GM23338 (cell line): ENCODE measurements at regions not wholly inside any gene's neighbourhood (a gene's known extent, or its start where the extent isn't known, plus 50 kb on each side); places are given as distances from the start of the nearest gene placed in this dataset.
"Not testable (repeated sequence)": the region's sequence is repeated elsewhere in the genome, so short reads cannot be mapped to it uniquely, and the experiment has no call there.

Experiments used
- ATAC-seq: fragments of 200-7000 bp; cut with Tn5 transposase; 3 replicates; pipeline ENCODE4 v1.9.1; 2020
- DNase-seq: peaks from one replicate; pipeline ENCODE4 v3.0.0-alpha.2; 2015; ENCODE audit warnings: low spot score
- H2AFZ ChIP-seq: fragments of 200-600 bp; sonication (generic); 2 replicates; pipeline ENCODE4 v1.8.0; 2016; ENCODE audit warnings: antibody characterized with exemption, mild to moderate bottlenecking, moderate library complexity
- H3F3A ChIP-seq: fragments of 200-600 bp; sonication (generic); replicated peaks from 2 replicates; pipeline ENCODE4 v1.8.0; 2017; ENCODE audit warnings: antibody characterized with exemption, mixed run types, low read depth
- H3K27ac ChIP-seq: fragments of 200-600 bp; sonication (generic); 2 replicates; pipeline ENCODE4 v1.6.1; 2016; ENCODE audit warnings: low read depth
- H3K27me3 ChIP-seq: fragments of 200-600 bp; sonication (generic); 2 replicates; pipeline ENCODE4 v1.8.0; 2016; ENCODE audit warnings: mild to moderate bottlenecking, mixed run types, moderate library complexity; ENCODE audit not compliant: insufficient read depth
- H3K36me3 ChIP-seq: fragments of 200-600 bp; sonication (generic); 2 replicates; pipeline ENCODE4 v1.8.0; 2016; ENCODE audit warnings: mild to moderate bottlenecking; ENCODE audit not compliant: insufficient read depth
- H3K4me1 ChIP-seq: fragments of 200-600 bp; sonication (generic); 2 replicates; pipeline ENCODE4 v1.8.0; 2016; ENCODE audit warnings: mild to moderate bottlenecking, moderate library complexity; ENCODE audit not compliant: insufficient read depth
- H3K4me2 ChIP-seq: fragments of 200-600 bp; sonication (generic); 2 replicates; pipeline ENCODE4 v1.7.1; 2017; ENCODE audit warnings: mixed run types
- H3K4me3 ChIP-seq: fragments of 200-600 bp; sonication (generic); 2 replicates; pipeline ENCODE4 v1.6.1; 2016; ENCODE audit warnings: mixed run types
- H3K79me2 ChIP-seq: fragments of 200-600 bp; sonication (generic); replicated peaks from 2 replicates; pipeline ENCODE4 v1.8.0; 2017; ENCODE audit warnings: mild to moderate bottlenecking; ENCODE audit not compliant: insufficient read depth
- H3K9me2 ChIP-seq: fragments of 200-600 bp; sonication (generic); 2 replicates; pipeline ENCODE4 v1.8.0; 2017; ENCODE audit not compliant: insufficient read depth
- H4K20me1 ChIP-seq: fragments of 200-600 bp; sonication (generic); replicated peaks from 2 replicates; pipeline ENCODE4 v1.8.0; 2017; ENCODE audit warnings: mild to moderate bottlenecking; ENCODE audit not compliant: insufficient read depth
- H3K27ac Mint-ChIP-seq: 2 replicates; pipeline ENCODE4 v1.8.0; 2020; ENCODE audit warnings: inconsistent platforms, mild to moderate bottlenecking, moderate library complexity, mixed read lengths
- H3K27me3 Mint-ChIP-seq: 3 replicates; pipeline ENCODE4 v1.8.0; 2022; ENCODE audit warnings: low read depth, mild to moderate bottlenecking, moderate library complexity, mixed read lengths, inconsistent platforms; ENCODE audit not compliant: insufficient read depth, poor library complexity
- H3K36me3 Mint-ChIP-seq: 3 replicates; pipeline ENCODE4 v1.8.0; 2021; ENCODE audit warnings: low read depth, mild to moderate bottlenecking, inconsistent platforms, moderate library complexity, mixed read lengths
- H3K4me1 Mint-ChIP-seq: 3 replicates; pipeline ENCODE4 v1.8.0; 2020; ENCODE audit warnings: mild to moderate bottlenecking, inconsistent platforms, mixed read lengths
- H3K4me3 Mint-ChIP-seq: 3 replicates; pipeline ENCODE4 v1.8.0; 2021; ENCODE audit warnings: moderate library complexity, mild to moderate bottlenecking, inconsistent platforms, mixed read lengths
- H3K9me3 Mint-ChIP-seq: 3 replicates; pipeline ENCODE4 v1.8.0; 2020; ENCODE audit warnings: moderate library complexity, mild to moderate bottlenecking, inconsistent platforms, mixed read lengths
- CREB1 ChIP-seq: fragments of 250-450 bp; sonication (Bioruptor Pico); IDR thresholded peaks from 2 replicates; pipeline ENCODE4 v1.5.0; 2020; ENCODE audit warnings: low read depth, mild to moderate bottlenecking, moderate library complexity
- EZH2 ChIP-seq: fragments of 200-600 bp; sonication (generic); IDR thresholded peaks from one replicate; pipeline ENCODE4 v1.8.0; 2017; ENCODE audit warnings: antibody characterized with exemption, mild to moderate bottlenecking, low read depth; ENCODE audit not compliant: unreplicated experiment
- EZH2phosphoT487 ChIP-seq: fragments of 200-600 bp; sonication (generic); IDR thresholded peaks from one replicate; pipeline ENCODE4 v1.8.1; 2018; ENCODE audit warnings: antibody characterized with exemption; ENCODE audit not compliant: unreplicated experiment
- JUNB ChIP-seq: IDR thresholded peaks from one replicate; pipeline ENCODE4 v1.6.1; 2016; ENCODE audit warnings: antibody characterized with exemption; ENCODE audit not compliant: unreplicated experiment
- NANOG ChIP-seq: IDR thresholded peaks from 2 replicates; pipeline ENCODE4 v1.6.1; 2016; ENCODE audit warnings: antibody characterized with exemption, borderline replicate concordance
- POLR2AphosphoS5 ChIP-seq: IDR thresholded peaks from 2 replicates; pipeline ENCODE4 v1.6.1; 2016; ENCODE audit warnings: antibody characterized with exemption, low read depth
- STAT1 ChIP-seq: IDR thresholded peaks from one replicate; pipeline ENCODE4 v1.6.1; 2016; ENCODE audit warnings: antibody characterized with exemption; ENCODE audit not compliant: unreplicated experiment
- ZNF114 ChIP-seq: fragments of 250-450 bp; sonication (Bioruptor Pico); IDR thresholded peaks from 2 replicates; pipeline ENCODE4 v1.5.0; 2020; ENCODE audit warnings: mild to moderate bottlenecking, moderate library complexity
- ZNF331 ChIP-seq: fragments of 250-450 bp; sonication (Bioruptor Pico); IDR thresholded peaks from 2 replicates; pipeline ENCODE4 v1.5.0; 2020; ENCODE audit warnings: low read depth, mild to moderate bottlenecking, moderate library complexity
- TF ChIP-seq, protein P1 (sequence below): IDR thresholded peaks from 2 replicates; pipeline ENCODE4 v1.6.1; 2016; ENCODE audit warnings: antibody characterized with exemption
- TF ChIP-seq, protein P2 (sequence below): fragments of 250-450 bp; sonication (Bioruptor Pico); IDR thresholded peaks from 2 replicates; pipeline ENCODE4 v1.5.0; 2020; ENCODE audit warnings: mild to moderate bottlenecking, moderate library complexity
- TF ChIP-seq, protein P3 (sequence below), 2 experiments: fragments of 200-600 bp in 1 of 2; sonication (generic) in 1 of 2; conservative IDR thresholded peaks; 2 replicates each; pipeline versions ENCODE4 v1.5.1 to v1.6.1; 2016 to 2017; ENCODE audit warnings: antibody characterized with exemption in 2 of 2, low read depth in 2 of 2, mild to moderate bottlenecking in 2 of 2, moderate library complexity in 1 of 2

DNA sequence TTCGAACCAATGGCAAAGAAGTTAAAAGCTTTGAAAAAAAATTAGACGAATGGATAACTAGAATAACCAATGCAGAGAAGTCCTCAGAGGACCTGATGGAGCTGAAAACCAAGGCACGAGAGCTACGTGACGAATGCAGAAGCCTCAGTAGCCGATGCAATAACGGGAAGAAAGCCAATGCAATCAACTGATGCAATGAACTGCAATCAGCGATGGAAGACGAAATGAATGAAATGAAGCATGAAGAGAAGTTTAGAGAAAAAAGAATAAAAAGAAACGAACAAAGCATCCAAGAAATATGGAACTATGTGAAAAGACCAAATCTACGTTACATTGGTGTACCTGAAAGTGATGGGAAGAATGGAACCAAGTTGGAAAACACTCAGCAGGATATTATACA is 52.6 kb upstream of the MRPS30 start:
- not testable (repeated sequence) for H3K27me3 Mint-ChIP-seq, H3K27ac Mint-ChIP-seq, H3K4me1 Mint-ChIP-seq

DNA sequence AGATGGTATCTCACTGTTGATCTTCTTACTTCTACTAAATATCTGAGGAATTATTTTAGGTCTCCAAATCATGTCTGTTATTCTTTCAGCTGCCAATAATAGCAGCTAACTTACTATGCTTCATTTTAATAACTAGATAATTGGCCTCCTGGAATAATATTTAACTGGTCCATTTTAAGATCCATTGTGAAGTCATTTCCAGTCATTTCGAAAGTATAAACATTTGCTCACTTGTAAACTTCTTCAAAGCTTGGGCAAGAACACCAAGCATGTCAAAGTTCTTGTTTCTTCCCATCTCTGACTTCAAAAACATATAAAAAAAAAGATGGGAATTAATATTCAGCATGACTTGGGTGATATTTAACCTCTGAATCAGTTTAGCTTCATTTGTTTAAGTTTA is 61.4 kb upstream of the MRPS30 start:
- no peak overlapping the region for H3K4me3 ChIP-seq
- no peaks in the 10 kb centered on the region for H3K27me3 Mint-ChIP-seq
- H4K20me1 ChIP-seq: no peaks in the 10 kb centered on the region
- H3K9me2 ChIP-seq: no peaks in the 10 kb centered on the region
- no peaks in the 10 kb centered on the region for H3K36me3 ChIP-seq
- DNase-seq (no peak), ATAC-seq (no peak)
- H3F3A ChIP-seq: no peaks in the 10 kb centered on the region
- no peak overlapping the region for H3K27ac Mint-ChIP-seq
- H3K4me3 Mint-ChIP-seq: no peak overlapping the region
- no peak overlapping the region for H2AFZ ChIP-seq
- H3K4me2 ChIP-seq: no peak overlapping the region
- no peaks in the 10 kb centered on the region for H3K27me3 ChIP-seq
- no peak overlapping the region for H3K27ac ChIP-seq
- H3K79me2 ChIP-seq: no peaks in the 10 kb centered on the region
- no peaks in the 10 kb centered on the region for H3K9me3 Mint-ChIP-seq
- peaks cover 3% of the 10 kb centered on the region; the same call in 2 of the 3 replicates for H3K4me1 Mint-ChIP-seq
- no peaks in the 10 kb centered on the region for H3K4me1 ChIP-seq
- no peaks in the 10 kb centered on the region for H3K36me3 Mint-ChIP-seq
- no peak for TF ChIP-seq ZNF331
- TF ChIP-seq EZH2: no peak
- no peak for TF ChIP-seq NANOG
- TF ChIP-seq ZNF114 (CRISPR knock-in tag): no peak
- TF ChIP-seq, protein P1, sequence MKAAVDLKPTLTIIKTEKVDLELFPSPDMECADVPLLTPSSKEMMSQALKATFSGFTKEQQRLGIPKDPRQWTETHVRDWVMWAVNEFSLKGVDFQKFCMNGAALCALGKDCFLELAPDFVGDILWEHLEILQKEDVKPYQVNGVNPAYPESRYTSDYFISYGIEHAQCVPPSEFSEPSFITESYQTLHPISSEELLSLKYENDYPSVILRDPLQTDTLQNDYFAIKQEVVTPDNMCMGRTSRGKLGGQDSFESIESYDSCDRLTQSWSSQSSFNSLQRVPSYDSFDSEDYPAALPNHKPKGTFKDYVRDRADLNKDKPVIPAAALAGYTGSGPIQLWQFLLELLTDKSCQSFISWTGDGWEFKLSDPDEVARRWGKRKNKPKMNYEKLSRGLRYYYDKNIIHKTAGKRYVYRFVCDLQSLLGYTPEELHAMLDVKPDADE: no peak
- TF ChIP-seq, protein P2, sequence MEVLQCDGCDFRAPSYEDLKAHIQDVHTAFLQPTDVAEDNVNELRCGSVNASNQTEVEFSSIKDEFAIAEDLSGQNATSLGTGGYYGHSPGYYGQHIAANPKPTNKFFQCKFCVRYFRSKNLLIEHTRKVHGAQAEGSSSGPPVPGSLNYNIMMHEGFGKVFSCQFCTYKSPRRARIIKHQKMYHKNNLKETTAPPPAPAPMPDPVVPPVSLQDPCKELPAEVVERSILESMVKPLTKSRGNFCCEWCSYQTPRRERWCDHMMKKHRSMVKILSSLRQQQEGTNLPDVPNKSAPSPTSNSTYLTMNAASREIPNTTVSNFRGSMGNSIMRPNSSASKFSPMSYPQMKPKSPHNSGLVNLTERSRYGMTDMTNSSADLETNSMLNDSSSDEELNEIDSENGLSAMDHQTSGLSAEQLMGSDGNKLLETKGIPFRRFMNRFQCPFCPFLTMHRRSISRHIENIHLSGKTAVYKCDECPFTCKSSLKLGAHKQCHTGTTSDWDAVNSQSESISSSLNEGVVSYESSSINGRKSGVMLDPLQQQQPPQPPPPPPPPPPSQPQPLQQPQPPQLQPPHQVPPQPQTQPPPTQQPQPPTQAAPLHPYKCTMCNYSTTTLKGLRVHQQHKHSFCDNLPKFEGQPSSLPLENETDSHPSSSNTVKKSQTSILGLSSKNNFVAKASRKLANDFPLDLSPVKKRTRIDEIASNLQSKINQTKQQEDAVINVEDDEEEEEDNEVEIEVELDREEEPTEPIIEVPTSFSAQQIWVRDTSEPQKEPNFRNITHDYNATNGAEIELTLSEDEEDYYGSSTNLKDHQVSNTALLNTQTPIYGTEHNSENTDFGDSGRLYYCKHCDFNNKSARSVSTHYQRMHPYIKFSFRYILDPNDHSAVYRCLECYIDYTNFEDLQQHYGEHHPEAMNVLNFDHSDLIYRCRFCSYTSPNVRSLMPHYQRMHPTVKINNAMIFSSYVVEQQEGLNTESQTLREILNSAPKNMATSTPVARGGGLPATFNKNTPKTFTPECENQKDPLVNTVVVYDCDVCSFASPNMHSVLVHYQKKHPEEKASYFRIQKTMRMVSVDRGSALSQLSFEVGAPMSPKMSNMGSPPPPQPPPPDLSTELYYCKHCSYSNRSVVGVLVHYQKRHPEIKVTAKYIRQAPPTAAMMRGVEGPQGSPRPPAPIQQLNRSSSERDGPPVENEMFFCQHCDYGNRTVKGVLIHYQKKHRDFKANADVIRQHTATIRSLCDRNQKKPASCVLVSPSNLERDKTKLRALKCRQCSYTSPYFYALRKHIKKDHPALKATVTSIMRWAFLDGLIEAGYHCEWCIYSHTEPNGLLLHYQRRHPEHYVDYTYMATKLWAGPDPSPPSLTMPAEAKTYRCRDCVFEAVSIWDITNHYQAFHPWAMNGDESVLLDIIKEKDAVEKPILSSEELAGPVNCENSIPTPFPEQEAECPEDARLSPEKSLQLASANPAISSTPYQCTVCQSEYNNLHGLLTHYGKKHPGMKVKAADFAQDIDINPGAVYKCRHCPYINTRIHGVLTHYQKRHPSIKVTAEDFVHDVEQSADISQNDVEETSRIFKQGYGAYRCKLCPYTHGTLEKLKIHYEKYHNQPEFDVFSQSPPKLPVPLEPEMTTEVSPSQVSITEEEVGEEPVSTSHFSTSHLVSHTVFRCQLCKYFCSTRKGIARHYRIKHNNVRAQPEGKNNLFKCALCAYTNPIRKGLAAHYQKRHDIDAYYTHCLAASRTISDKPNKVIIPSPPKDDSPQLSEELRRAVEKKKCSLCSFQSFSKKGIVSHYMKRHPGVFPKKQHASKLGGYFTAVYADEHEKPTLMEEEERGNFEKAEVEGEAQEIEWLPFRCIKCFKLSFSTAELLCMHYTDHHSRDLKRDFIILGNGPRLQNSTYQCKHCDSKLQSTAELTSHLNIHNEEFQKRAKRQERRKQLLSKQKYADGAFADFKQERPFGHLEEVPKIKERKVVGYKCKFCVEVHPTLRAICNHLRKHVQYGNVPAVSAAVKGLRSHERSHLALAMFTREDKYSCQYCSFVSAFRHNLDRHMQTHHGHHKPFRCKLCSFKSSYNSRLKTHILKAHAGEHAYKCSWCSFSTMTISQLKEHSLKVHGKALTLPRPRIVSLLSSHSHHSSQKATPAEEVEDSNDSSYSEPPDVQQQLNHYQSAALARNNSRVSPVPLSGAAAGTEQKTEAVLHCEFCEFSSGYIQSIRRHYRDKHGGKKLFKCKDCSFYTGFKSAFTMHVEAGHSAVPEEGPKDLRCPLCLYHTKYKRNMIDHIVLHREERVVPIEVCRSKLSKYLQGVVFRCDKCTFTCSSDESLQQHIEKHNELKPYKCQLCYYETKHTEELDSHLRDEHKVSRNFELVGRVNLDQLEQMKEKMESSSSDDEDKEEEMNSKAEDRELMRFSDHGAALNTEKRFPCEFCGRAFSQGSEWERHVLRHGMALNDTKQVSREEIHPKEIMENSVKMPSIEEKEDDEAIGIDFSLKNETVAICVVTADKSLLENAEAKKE (CRISPR knock-in tag): no peak
- no peak for TF ChIP-seq EZH2phosphoT487
- TF ChIP-seq, protein P3, sequence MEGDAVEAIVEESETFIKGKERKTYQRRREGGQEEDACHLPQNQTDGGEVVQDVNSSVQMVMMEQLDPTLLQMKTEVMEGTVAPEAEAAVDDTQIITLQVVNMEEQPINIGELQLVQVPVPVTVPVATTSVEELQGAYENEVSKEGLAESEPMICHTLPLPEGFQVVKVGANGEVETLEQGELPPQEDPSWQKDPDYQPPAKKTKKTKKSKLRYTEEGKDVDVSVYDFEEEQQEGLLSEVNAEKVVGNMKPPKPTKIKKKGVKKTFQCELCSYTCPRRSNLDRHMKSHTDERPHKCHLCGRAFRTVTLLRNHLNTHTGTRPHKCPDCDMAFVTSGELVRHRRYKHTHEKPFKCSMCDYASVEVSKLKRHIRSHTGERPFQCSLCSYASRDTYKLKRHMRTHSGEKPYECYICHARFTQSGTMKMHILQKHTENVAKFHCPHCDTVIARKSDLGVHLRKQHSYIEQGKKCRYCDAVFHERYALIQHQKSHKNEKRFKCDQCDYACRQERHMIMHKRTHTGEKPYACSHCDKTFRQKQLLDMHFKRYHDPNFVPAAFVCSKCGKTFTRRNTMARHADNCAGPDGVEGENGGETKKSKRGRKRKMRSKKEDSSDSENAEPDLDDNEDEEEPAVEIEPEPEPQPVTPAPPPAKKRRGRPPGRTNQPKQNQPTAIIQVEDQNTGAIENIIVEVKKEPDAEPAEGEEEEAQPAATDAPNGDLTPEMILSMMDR (conservative IDR thresholded peaks at IDR 0.05; ENCODE audit: low read depth in 2 of 2): no peak
- TF ChIP-seq STAT1: no peak
- TF ChIP-seq CREB1: no peak
- no peak for TF ChIP-seq POLR2AphosphoS5
- TF ChIP-seq JUNB: no peak

More for the DNA sequence above, 52.6 kb upstream of the MRPS30 start:
- not testable (repeated sequence) for H2AFZ ChIP-seq, DNase-seq, H3K27ac ChIP-seq, H3K4me3 Mint-ChIP-seq, H3K4me1 ChIP-seq, H3K4me3 ChIP-seq, H3K27me3 ChIP-seq, H3K9me3 Mint-ChIP-seq, H3K9me2 ChIP-seq, H3K36me3 Mint-ChIP-seq, ATAC-seq, H4K20me1 ChIP-seq, H3F3A ChIP-seq, H3K4me2 ChIP-seq, H3K36me3 ChIP-seq, H3K79me2 ChIP-seq
